NB4 (cell line): ENCODE measurements at regions not wholly inside any gene's neighbourhood (a gene's known extent, or its start where the extent isn't known, plus 50 kb on each side); places are given as distances from the start of the nearest gene placed in this dataset.

Source experiments
- POLR2A ChIP-seq: IDR thresholded peaks from 2 replicates; pipeline ENCODE4 v1.6.1; 2011; ENCODE audit warnings: mild to moderate bottlenecking; ENCODE audit not compliant: insufficient read length; ENCODE audit errors: extremely low read depth
- TF ChIP-seq, protein P1 (sequence below): IDR thresholded peaks from one replicate; pipeline ENCODE4 v1.5.1; 2012; ENCODE audit warnings: low read depth, low read length

DNA sequence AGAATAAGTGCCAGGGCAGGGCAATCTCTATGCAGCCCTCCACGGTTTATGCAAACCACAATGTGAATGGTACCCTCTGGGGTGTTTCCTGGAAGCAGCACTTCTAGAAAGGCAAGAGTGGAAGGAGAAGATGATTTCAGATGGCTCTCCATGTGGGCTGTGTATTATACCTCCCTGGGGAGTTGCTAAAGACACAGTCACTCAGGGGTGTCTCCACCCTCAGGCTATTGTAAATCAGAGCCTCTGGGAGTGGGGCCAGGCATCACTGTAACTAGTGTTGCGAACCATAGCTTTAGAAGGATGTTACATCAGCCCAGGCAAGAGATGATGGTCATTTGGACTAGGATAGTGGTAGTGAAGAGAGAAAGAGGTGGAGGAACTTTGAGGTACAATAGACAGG is 83.3 kb upstream of the ZKSCAN2 start:
- TF ChIP-seq, protein P1, sequence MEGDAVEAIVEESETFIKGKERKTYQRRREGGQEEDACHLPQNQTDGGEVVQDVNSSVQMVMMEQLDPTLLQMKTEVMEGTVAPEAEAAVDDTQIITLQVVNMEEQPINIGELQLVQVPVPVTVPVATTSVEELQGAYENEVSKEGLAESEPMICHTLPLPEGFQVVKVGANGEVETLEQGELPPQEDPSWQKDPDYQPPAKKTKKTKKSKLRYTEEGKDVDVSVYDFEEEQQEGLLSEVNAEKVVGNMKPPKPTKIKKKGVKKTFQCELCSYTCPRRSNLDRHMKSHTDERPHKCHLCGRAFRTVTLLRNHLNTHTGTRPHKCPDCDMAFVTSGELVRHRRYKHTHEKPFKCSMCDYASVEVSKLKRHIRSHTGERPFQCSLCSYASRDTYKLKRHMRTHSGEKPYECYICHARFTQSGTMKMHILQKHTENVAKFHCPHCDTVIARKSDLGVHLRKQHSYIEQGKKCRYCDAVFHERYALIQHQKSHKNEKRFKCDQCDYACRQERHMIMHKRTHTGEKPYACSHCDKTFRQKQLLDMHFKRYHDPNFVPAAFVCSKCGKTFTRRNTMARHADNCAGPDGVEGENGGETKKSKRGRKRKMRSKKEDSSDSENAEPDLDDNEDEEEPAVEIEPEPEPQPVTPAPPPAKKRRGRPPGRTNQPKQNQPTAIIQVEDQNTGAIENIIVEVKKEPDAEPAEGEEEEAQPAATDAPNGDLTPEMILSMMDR = no peak
- no peak for TF ChIP-seq POLR2A
